ENCODE measurements at regions not wholly inside any gene's neighbourhood (a gene's known extent, or its start where the extent isn't known, plus 50 kb on each side); places are given as distances from the start of the nearest gene placed in this dataset.

- DNase-seq, result no peak
These were observed 639.6 kb upstream of the HS6ST1 start for GRCh38 chr2:128958241-128958640.

- DNase-seq, result no peak
These were observed 649.0 kb upstream of the HS6ST1 start for GRCh38 chr2:128967646-128968045.

GRCh38 chr2:128969374-128969773, 650.7 kb upstream of the HS6ST1 start:
- DNase-seq, result no peak

GRCh38 chr2:128970332-128971116, 651.9 kb upstream of the HS6ST1 start:
- no peak for DNase-seq

- DNase-seq, result no peak
These were observed 654.9 kb upstream of the HS6ST1 start for GRCh38 chr2:128973566-128973965.

- no peak for DNase-seq
These were observed 659.5 kb upstream of the HS6ST1 start for GRCh38 chr2:128978212-128978611.

GRCh38 chr2:128979182-128979581, 660.5 kb upstream of the HS6ST1 start:
- no peak for DNase-seq

GRCh38 chr2:128980475-128980874, 661.8 kb upstream of the HS6ST1 start:
- no peak for DNase-seq

GRCh38 chr2:128981353-128981752, 662.7 kb upstream of the HS6ST1 start:
- no peak for DNase-seq

GRCh38 chr2:128982001-128982400, 663.3 kb upstream of the HS6ST1 start:
- no peak for DNase-seq

- no peak for DNase-seq
These were observed 664.0 kb upstream of the HS6ST1 start for GRCh38 chr2:128982670-128983069.

- no peak for DNase-seq
These were observed 664.4 kb upstream of the HS6ST1 start for GRCh38 chr2:128983094-128983493.

GRCh38 chr2:128984081-128984480, 665.4 kb upstream of the HS6ST1 start:
- DNase-seq, result no peak

GRCh38 chr2:128984855-128985254, 666.2 kb upstream of the HS6ST1 start:
- no peak for DNase-seq

- DNase-seq, result no peak
These were observed 667.5 kb upstream of the HS6ST1 start for GRCh38 chr2:128986026-128986715.

- DNase-seq, result no peak
These were observed 668.2 kb upstream of the HS6ST1 start for GRCh38 chr2:128986867-128987268.

- DNase-seq, result no peak
These were observed 669.7 kb upstream of the HS6ST1 start for GRCh38 chr2:128988326-128988725.

GRCh38 chr2:128988967-128989366, 670.3 kb upstream of the HS6ST1 start:
- DNase-seq, result no peak

GRCh38 chr2:128995086-128995485, 676.4 kb upstream of the HS6ST1 start:
- no peak for DNase-seq

- no peak for DNase-seq
These were observed 677.4 kb upstream of the HS6ST1 start for GRCh38 chr2:128996078-128996477.

- DNase-seq, result no peak
These were observed 678.6 kb upstream of the HS6ST1 start for GRCh38 chr2:128997166-128997866.

- no peak for DNase-seq
These were observed 683.3 kb upstream of the HS6ST1 start for GRCh38 chr2:129001926-129002325.

GRCh38 chr2:129002751-129003150, 684.1 kb upstream of the HS6ST1 start:
- no peak for DNase-seq

- DNase-seq, result no peak
These were observed 685.8 kb upstream of the HS6ST1 start for GRCh38 chr2:129004485-129004884.
